GM23338 (cell line): ENCODE measurements at regions not wholly inside any gene's neighbourhood (a gene's known extent, or its start where the extent isn't known, plus 50 kb on each side); places are given as distances from the start of the nearest gene placed in this dataset.

Experiments
- ATAC-seq: fragments of 200-7000 bp; cut with Tn5 transposase; 3 replicates; pipeline ENCODE4 v1.9.1; 2020
- DNase-seq: peaks from one replicate; pipeline ENCODE4 v3.0.0-alpha.2; 2015; ENCODE audit warnings: low spot score
- H2AFZ ChIP-seq: fragments of 200-600 bp; sonication (generic); 2 replicates; pipeline ENCODE4 v1.8.0; 2016; ENCODE audit warnings: antibody characterized with exemption, mild to moderate bottlenecking, moderate library complexity
- H3F3A ChIP-seq: fragments of 200-600 bp; sonication (generic); replicated peaks from 2 replicates; pipeline ENCODE4 v1.8.0; 2017; ENCODE audit warnings: antibody characterized with exemption, mixed run types, low read depth
- H3K27ac ChIP-seq: fragments of 200-600 bp; sonication (generic); 2 replicates; pipeline ENCODE4 v1.6.1; 2016; ENCODE audit warnings: low read depth
- H3K27me3 ChIP-seq: fragments of 200-600 bp; sonication (generic); 2 replicates; pipeline ENCODE4 v1.8.0; 2016; ENCODE audit warnings: mild to moderate bottlenecking, mixed run types, moderate library complexity; ENCODE audit not compliant: insufficient read depth
- H3K36me3 ChIP-seq: fragments of 200-600 bp; sonication (generic); 2 replicates; pipeline ENCODE4 v1.8.0; 2016; ENCODE audit warnings: mild to moderate bottlenecking; ENCODE audit not compliant: insufficient read depth
- H3K4me1 ChIP-seq: fragments of 200-600 bp; sonication (generic); 2 replicates; pipeline ENCODE4 v1.8.0; 2016; ENCODE audit warnings: mild to moderate bottlenecking, moderate library complexity; ENCODE audit not compliant: insufficient read depth
- H3K4me2 ChIP-seq: fragments of 200-600 bp; sonication (generic); 2 replicates; pipeline ENCODE4 v1.7.1; 2017; ENCODE audit warnings: mixed run types
- H3K4me3 ChIP-seq: fragments of 200-600 bp; sonication (generic); 2 replicates; pipeline ENCODE4 v1.6.1; 2016; ENCODE audit warnings: mixed run types
- H3K79me2 ChIP-seq: fragments of 200-600 bp; sonication (generic); replicated peaks from 2 replicates; pipeline ENCODE4 v1.8.0; 2017; ENCODE audit warnings: mild to moderate bottlenecking; ENCODE audit not compliant: insufficient read depth
- H3K9me2 ChIP-seq: fragments of 200-600 bp; sonication (generic); 2 replicates; pipeline ENCODE4 v1.8.0; 2017; ENCODE audit not compliant: insufficient read depth
- H4K20me1 ChIP-seq: fragments of 200-600 bp; sonication (generic); replicated peaks from 2 replicates; pipeline ENCODE4 v1.8.0; 2017; ENCODE audit warnings: mild to moderate bottlenecking; ENCODE audit not compliant: insufficient read depth
- H3K27ac Mint-ChIP-seq: 2 replicates; pipeline ENCODE4 v1.8.0; 2020; ENCODE audit warnings: inconsistent platforms, mild to moderate bottlenecking, moderate library complexity, mixed read lengths
- H3K27me3 Mint-ChIP-seq: 3 replicates; pipeline ENCODE4 v1.8.0; 2022; ENCODE audit warnings: low read depth, mild to moderate bottlenecking, moderate library complexity, mixed read lengths, inconsistent platforms; ENCODE audit not compliant: insufficient read depth, poor library complexity
- H3K36me3 Mint-ChIP-seq: 3 replicates; pipeline ENCODE4 v1.8.0; 2021; ENCODE audit warnings: low read depth, mild to moderate bottlenecking, inconsistent platforms, moderate library complexity, mixed read lengths
- H3K4me1 Mint-ChIP-seq: 3 replicates; pipeline ENCODE4 v1.8.0; 2020; ENCODE audit warnings: mild to moderate bottlenecking, inconsistent platforms, mixed read lengths
- H3K4me3 Mint-ChIP-seq: 3 replicates; pipeline ENCODE4 v1.8.0; 2021; ENCODE audit warnings: moderate library complexity, mild to moderate bottlenecking, inconsistent platforms, mixed read lengths
- H3K9me3 Mint-ChIP-seq: 3 replicates; pipeline ENCODE4 v1.8.0; 2020; ENCODE audit warnings: moderate library complexity, mild to moderate bottlenecking, inconsistent platforms, mixed read lengths
- EZH2 ChIP-seq: fragments of 200-600 bp; sonication (generic); IDR thresholded peaks from one replicate; pipeline ENCODE4 v1.8.0; 2017; ENCODE audit warnings: antibody characterized with exemption, mild to moderate bottlenecking, low read depth; ENCODE audit not compliant: unreplicated experiment
- EZH2phosphoT487 ChIP-seq: fragments of 200-600 bp; sonication (generic); IDR thresholded peaks from one replicate; pipeline ENCODE4 v1.8.1; 2018; ENCODE audit warnings: antibody characterized with exemption; ENCODE audit not compliant: unreplicated experiment
- NANOG ChIP-seq: IDR thresholded peaks from 2 replicates; pipeline ENCODE4 v1.6.1; 2016; ENCODE audit warnings: antibody characterized with exemption, borderline replicate concordance
- STAT1 ChIP-seq: IDR thresholded peaks from one replicate; pipeline ENCODE4 v1.6.1; 2016; ENCODE audit warnings: antibody characterized with exemption; ENCODE audit not compliant: unreplicated experiment
- ZNF114 ChIP-seq: fragments of 250-450 bp; sonication (Bioruptor Pico); IDR thresholded peaks from 2 replicates; pipeline ENCODE4 v1.5.0; 2020; ENCODE audit warnings: mild to moderate bottlenecking, moderate library complexity
- TF ChIP-seq, protein P1 (sequence below): fragments of 250-450 bp; sonication (Bioruptor Pico); IDR thresholded peaks from 2 replicates; pipeline ENCODE4 v1.5.0; 2020; ENCODE audit warnings: mild to moderate bottlenecking, moderate library complexity
- TF ChIP-seq, protein P2 (sequence below): IDR thresholded peaks from 2 replicates; pipeline ENCODE4 v1.6.1; 2016; ENCODE audit warnings: antibody characterized with exemption

- H3K79me2 ChIP-seq: no peaks in the 10 kb centered on the region
- H3K4me3 Mint-ChIP-seq: no peak overlapping the region
Observed at GRCh38 chr6:92361990-92362389, 1057.4 kb downstream of the EPHA7 start.

More at GRCh38 chr6:92361990-92362389, 1057.4 kb downstream of the EPHA7 start:
- Histone ChIP-seq H3K4me2 (no peak overlapping the region), H3K27me3 (no peaks in the 10 kb centered on the region), H4K20me1 (no peaks in the 10 kb centered on the region), H2AFZ (no peak overlapping the region), H3K4me3 (no peak overlapping the region), H3K4me1 (no peaks in the 10 kb centered on the region; the same call in 1 of the 2 replicates), H3K36me3 (no peaks in the 10 kb centered on the region), H3K9me2 (no peaks in the 10 kb centered on the region), H3F3A (no peaks in the 10 kb centered on the region), H3K27ac (no peak overlapping the region)
- DNase-seq (no peak), ATAC-seq (no peak; the same call in 2 of the 3 replicates)
- H3K27ac Mint-ChIP-seq: no peak overlapping the region
- no peaks in the 10 kb centered on the region for H3K9me3 Mint-ChIP-seq
- TF ChIP-seq NANOG (no peak), ZNF114 (no peak), EZH2 (no peak), EZH2phosphoT487 (no peak), STAT1 (no peak)
- TF ChIP-seq, protein P1, sequence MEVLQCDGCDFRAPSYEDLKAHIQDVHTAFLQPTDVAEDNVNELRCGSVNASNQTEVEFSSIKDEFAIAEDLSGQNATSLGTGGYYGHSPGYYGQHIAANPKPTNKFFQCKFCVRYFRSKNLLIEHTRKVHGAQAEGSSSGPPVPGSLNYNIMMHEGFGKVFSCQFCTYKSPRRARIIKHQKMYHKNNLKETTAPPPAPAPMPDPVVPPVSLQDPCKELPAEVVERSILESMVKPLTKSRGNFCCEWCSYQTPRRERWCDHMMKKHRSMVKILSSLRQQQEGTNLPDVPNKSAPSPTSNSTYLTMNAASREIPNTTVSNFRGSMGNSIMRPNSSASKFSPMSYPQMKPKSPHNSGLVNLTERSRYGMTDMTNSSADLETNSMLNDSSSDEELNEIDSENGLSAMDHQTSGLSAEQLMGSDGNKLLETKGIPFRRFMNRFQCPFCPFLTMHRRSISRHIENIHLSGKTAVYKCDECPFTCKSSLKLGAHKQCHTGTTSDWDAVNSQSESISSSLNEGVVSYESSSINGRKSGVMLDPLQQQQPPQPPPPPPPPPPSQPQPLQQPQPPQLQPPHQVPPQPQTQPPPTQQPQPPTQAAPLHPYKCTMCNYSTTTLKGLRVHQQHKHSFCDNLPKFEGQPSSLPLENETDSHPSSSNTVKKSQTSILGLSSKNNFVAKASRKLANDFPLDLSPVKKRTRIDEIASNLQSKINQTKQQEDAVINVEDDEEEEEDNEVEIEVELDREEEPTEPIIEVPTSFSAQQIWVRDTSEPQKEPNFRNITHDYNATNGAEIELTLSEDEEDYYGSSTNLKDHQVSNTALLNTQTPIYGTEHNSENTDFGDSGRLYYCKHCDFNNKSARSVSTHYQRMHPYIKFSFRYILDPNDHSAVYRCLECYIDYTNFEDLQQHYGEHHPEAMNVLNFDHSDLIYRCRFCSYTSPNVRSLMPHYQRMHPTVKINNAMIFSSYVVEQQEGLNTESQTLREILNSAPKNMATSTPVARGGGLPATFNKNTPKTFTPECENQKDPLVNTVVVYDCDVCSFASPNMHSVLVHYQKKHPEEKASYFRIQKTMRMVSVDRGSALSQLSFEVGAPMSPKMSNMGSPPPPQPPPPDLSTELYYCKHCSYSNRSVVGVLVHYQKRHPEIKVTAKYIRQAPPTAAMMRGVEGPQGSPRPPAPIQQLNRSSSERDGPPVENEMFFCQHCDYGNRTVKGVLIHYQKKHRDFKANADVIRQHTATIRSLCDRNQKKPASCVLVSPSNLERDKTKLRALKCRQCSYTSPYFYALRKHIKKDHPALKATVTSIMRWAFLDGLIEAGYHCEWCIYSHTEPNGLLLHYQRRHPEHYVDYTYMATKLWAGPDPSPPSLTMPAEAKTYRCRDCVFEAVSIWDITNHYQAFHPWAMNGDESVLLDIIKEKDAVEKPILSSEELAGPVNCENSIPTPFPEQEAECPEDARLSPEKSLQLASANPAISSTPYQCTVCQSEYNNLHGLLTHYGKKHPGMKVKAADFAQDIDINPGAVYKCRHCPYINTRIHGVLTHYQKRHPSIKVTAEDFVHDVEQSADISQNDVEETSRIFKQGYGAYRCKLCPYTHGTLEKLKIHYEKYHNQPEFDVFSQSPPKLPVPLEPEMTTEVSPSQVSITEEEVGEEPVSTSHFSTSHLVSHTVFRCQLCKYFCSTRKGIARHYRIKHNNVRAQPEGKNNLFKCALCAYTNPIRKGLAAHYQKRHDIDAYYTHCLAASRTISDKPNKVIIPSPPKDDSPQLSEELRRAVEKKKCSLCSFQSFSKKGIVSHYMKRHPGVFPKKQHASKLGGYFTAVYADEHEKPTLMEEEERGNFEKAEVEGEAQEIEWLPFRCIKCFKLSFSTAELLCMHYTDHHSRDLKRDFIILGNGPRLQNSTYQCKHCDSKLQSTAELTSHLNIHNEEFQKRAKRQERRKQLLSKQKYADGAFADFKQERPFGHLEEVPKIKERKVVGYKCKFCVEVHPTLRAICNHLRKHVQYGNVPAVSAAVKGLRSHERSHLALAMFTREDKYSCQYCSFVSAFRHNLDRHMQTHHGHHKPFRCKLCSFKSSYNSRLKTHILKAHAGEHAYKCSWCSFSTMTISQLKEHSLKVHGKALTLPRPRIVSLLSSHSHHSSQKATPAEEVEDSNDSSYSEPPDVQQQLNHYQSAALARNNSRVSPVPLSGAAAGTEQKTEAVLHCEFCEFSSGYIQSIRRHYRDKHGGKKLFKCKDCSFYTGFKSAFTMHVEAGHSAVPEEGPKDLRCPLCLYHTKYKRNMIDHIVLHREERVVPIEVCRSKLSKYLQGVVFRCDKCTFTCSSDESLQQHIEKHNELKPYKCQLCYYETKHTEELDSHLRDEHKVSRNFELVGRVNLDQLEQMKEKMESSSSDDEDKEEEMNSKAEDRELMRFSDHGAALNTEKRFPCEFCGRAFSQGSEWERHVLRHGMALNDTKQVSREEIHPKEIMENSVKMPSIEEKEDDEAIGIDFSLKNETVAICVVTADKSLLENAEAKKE: no peak
- TF ChIP-seq, protein P2, sequence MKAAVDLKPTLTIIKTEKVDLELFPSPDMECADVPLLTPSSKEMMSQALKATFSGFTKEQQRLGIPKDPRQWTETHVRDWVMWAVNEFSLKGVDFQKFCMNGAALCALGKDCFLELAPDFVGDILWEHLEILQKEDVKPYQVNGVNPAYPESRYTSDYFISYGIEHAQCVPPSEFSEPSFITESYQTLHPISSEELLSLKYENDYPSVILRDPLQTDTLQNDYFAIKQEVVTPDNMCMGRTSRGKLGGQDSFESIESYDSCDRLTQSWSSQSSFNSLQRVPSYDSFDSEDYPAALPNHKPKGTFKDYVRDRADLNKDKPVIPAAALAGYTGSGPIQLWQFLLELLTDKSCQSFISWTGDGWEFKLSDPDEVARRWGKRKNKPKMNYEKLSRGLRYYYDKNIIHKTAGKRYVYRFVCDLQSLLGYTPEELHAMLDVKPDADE: no peak
- peaks cover 3% of the 10 kb centered on the region; the same call in 1 of the 3 replicates for H3K4me1 Mint-ChIP-seq
- no peaks in the 10 kb centered on the region for H3K36me3 Mint-ChIP-seq
- no peaks in the 10 kb centered on the region for H3K27me3 Mint-ChIP-seq
